Urinary bladder (tissue), 3 donors: ENCODE measurements at regions not wholly inside any gene's neighbourhood (a gene's known extent, or its start where the extent isn't known, plus 50 kb on each side); places are given as distances from the start of the nearest gene placed in this dataset.
"Not testable (repeated sequence)": the region's sequence is repeated elsewhere in the genome, so short reads cannot be mapped to it uniquely, and the experiment has no call there.

Source experiments
- DNase-seq: peaks from one replicate; pipeline ENCODE4 v3.0.0-alpha.2; 2015; ENCODE audit errors: extremely low spot score
- H3K27ac ChIP-seq: one replicate; pipeline ENCODE4 v1.5.1; 2013; ENCODE audit warnings: low read depth, mild to moderate bottlenecking, moderate library complexity
- H3K36me3 ChIP-seq: one replicate; pipeline ENCODE4 v1.6.1; 2013; ENCODE audit warnings: mild to moderate bottlenecking, moderate library complexity; ENCODE audit not compliant: insufficient read depth
- H3K4me1 ChIP-seq: one replicate; pipeline ENCODE4 v1.6.1; 2013; ENCODE audit warnings: mild to moderate bottlenecking, moderate library complexity; ENCODE audit not compliant: insufficient read depth
- H3K4me3 ChIP-seq: one replicate; pipeline ENCODE4 v1.5.1; 2013; ENCODE audit warnings: low read depth, low read length
- WGBS: extraction: QIAGEN DNeasy Blood & Tissue Kit; methylation state at CpG from one replicate; pipeline ENCODE4 v1.1.7; 2013; 5-methylcytosine and 5-hydroxymethylcytosine counted together
- donor health status: healthy with polysubstance abuse.
- donor health status: healthy.

- Histone ChIP-seq H3K36me3 (no peaks in the 10 kb centered on the region), H3K4me1 (no peaks in the 10 kb centered on the region), H3K4me3 (no peak overlapping the region), H3K27ac (no peak overlapping the region)
- 34% methylated on average over 2 of the region's 2 CpGs for whole genome bisulfite sequencing
- DNase-seq, result no peak
Measured at GRCh38 chr17:54372069-54372749, 528.4 kb upstream of the TOM1L1 start.

DNA sequence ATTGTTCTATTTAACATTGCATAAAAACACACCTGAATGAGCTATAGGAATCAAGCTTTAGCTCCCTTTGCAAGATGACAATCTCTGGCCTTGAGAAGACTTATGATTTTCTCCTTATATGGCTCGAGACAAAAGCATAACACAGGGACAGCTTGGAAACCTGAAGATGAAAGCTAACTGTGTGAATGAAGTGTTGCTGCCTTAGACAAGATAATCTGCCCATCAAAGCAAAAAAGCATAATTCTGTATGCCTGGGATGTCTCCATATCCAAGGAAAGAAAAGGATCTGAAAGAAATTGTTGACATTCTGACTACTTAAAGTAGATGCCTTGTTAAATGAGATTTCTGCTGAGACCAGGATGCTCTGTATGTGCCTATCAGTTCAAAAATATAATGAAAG, 526.7 kb upstream of the TOM1L1 start:
- H3K27ac ChIP-seq, result no peak overlapping the region
- no peaks in the 10 kb centered on the region for H3K36me3 ChIP-seq
- H3K4me1 ChIP-seq, result no peaks in the 10 kb centered on the region
- no peak for DNase-seq
- WGBS, result 16% methylated on average over 1 of the region's 1 CpG
- no peak overlapping the region for H3K4me3 ChIP-seq

DNA sequence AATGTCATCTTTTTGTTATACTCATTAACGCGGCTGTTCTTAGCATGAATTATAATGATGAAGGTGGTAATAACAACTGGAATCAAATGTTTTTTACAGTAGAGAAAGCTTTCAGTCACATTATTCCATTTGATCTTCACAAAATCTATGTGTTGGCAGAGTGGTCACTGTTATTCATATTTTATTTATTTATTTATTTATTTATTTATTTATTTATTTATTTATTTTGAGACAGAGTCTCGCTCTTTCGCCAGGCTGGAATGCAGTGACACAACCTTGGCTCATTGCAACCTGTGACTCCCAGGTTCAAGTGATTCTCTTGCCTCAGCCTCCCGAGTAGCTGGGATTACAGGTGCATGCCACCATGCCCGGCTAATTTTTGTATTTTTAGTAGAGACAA, 524.2 kb upstream of the TOM1L1 start:
- not testable (repeated sequence) for H3K36me3 ChIP-seq, H3K4me3 ChIP-seq, H3K4me1 ChIP-seq, DNase-seq, H3K27ac ChIP-seq
- 97% methylated on average over 6 of the region's 6 CpGs for WGBS

GRCh38 chr17:54381482-54381881, 519.2 kb upstream of the TOM1L1 start:
- no peak overlapping the region for H3K4me3 ChIP-seq
- H3K36me3 ChIP-seq, result no peaks in the 10 kb centered on the region
- DNase-seq, result no peak
- 98% methylated on average over 3 of the region's 3 CpGs for WGBS
- H3K4me1 ChIP-seq, result no peaks in the 10 kb centered on the region
- no peak overlapping the region for H3K27ac ChIP-seq

- H3K4me3 ChIP-seq, result no peak overlapping the region
- DNase-seq, result no peak
- peaks cover 2% of the 10 kb centered on the region for H3K4me1 ChIP-seq
- no peak overlapping the region for H3K27ac ChIP-seq
- H3K36me3 ChIP-seq, result no peaks in the 10 kb centered on the region
- WGBS, result 75% methylated on average over 1 of the region's 1 CpG
Measured at GRCh38 chr17:54404259-54404658, 496.4 kb upstream of the TOM1L1 start.

DNA sequence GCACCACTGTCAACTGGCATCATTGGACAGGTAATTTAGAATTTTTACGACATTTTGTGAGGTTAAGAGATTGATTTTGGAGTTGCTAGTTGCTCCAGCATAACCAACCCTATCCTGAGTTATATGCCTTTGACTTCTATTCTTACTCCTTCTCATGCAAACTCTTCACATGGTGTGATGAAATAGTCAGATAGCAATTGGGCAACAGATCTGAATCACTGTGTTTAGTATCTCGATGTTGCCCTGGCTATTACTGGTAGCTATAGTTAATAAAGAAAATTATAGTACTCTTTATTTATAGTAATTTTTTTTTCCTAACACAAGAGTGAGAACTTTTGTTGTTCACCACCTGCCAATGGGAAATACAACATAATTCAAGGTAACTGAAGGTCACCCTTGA, 494.8 kb upstream of the TOM1L1 start:
- WGBS, result 94% methylated on average over 2 of the region's 2 CpGs
- H3K36me3 ChIP-seq, result no peaks in the 10 kb centered on the region
- DNase-seq, result no peak
- no peak overlapping the region for H3K27ac ChIP-seq
- no peak overlapping the region for H3K4me3 ChIP-seq
- peaks cover 2% of the 10 kb centered on the region for H3K4me1 ChIP-seq

GRCh38 chr17:54408731-54409130, 491.9 kb upstream of the TOM1L1 start:
- Histone ChIP-seq H3K4me3 (no peak overlapping the region), H3K36me3 (no peaks in the 10 kb centered on the region), H3K4me1 (peaks cover 2% of the 10 kb centered on the region), H3K27ac (no peak overlapping the region)
- WGBS, result 69% methylated on average over 1 of the region's 1 CpG
- no peak for DNase-seq

DNA sequence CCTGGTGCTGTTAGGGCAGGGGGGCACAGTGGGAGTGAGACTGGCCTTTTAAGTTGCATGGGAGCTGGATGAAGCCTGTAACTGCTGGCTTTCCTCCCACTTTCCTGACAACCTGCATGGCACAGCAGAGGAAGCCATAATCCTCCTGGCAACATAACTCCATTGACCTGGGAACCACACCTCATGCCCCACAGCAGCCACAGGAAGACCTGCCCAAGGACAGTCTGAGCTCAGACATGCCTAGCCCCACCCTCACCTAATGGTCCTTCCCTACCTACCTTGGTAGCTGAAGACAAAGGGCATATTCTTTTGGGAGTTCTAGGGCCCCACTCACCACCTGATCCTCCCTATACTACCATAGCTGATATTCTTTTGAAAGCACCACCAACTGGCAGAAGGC, 482.2 kb upstream of the TOM1L1 start:
- no peak for DNase-seq

DNA sequence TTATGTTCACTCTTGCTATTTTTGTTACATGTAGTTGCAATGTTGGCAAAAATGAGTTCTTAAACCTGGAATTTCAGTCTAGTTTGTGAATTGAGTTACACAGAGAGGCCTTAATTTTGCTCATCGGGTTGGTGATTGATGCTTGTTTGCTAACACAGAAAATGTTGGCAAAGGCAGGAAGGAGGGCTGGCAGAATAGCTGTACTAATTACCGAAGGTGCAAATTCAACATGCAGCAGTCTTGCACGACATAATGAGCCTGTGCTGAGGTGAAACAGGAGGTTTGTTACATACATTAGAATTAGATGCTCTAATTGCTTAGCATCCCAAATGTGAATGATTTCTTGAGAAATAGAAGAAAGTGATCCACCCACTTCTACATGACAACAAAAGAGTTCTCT, 475.0 kb upstream of the TOM1L1 start:
- H3K27ac ChIP-seq, result no peak overlapping the region
- H3K36me3 ChIP-seq, result no peaks in the 10 kb centered on the region
- no peak for DNase-seq
- H3K4me3 ChIP-seq, result no peak overlapping the region
- WGBS, result 79% methylated on average over 3 of the region's 3 CpGs
- H3K4me1 ChIP-seq, result no peaks in the 10 kb centered on the region

More for the DNA sequence above, 482.2 kb upstream of the TOM1L1 start:
- H3K27ac ChIP-seq, result no peak overlapping the region
- H3K4me1 ChIP-seq, result no peaks in the 10 kb centered on the region
- no peaks in the 10 kb centered on the region for H3K36me3 ChIP-seq
- H3K4me3 ChIP-seq, result no peak overlapping the region

GRCh38 chr17:54426296-54426886, 474.3 kb upstream of the TOM1L1 start:
- WGBS, result 31% methylated on average over 1 of the region's 1 CpG
- no peak for DNase-seq
- no peak overlapping the region for H3K4me3 ChIP-seq

GRCh38 chr17:54435966-54436365, 464.7 kb upstream of the TOM1L1 start:
- no peaks in the 10 kb centered on the region for H3K4me1 ChIP-seq
- H3K4me3 ChIP-seq, result no peak overlapping the region
- no peaks in the 10 kb centered on the region for H3K36me3 ChIP-seq
- whole genome bisulfite sequencing, result 70% methylated on average over 10 of the region's 10 CpGs
- H3K27ac ChIP-seq, result no peak overlapping the region
- no peak for DNase-seq

More at GRCh38 chr17:54426296-54426886, 474.3 kb upstream of the TOM1L1 start:
- Histone ChIP-seq H3K36me3 (no peaks in the 10 kb centered on the region), H3K4me1 (no peaks in the 10 kb centered on the region), H3K27ac (no peak overlapping the region)

GRCh38 chr17:54439816-54440215, 460.8 kb upstream of the TOM1L1 start:
- Histone ChIP-seq H3K4me1 (no peaks in the 10 kb centered on the region), H3K27ac (no peak overlapping the region), H3K36me3 (no peaks in the 10 kb centered on the region), H3K4me3 (no peak overlapping the region)
- 58% methylated on average over 7 of the region's 7 CpGs for WGBS
- no peak for DNase-seq

- no peak overlapping the region for H3K27ac ChIP-seq
- no peak overlapping the region for H3K4me3 ChIP-seq
- H3K36me3 ChIP-seq, result no peaks in the 10 kb centered on the region
- H3K4me1 ChIP-seq, result no peaks in the 10 kb centered on the region
- DNase-seq, result no peak
- WGBS, result 23% methylated on average over 1 of the region's 1 CpG
Measured at GRCh38 chr17:54451051-54451450, 449.6 kb upstream of the TOM1L1 start.

DNA sequence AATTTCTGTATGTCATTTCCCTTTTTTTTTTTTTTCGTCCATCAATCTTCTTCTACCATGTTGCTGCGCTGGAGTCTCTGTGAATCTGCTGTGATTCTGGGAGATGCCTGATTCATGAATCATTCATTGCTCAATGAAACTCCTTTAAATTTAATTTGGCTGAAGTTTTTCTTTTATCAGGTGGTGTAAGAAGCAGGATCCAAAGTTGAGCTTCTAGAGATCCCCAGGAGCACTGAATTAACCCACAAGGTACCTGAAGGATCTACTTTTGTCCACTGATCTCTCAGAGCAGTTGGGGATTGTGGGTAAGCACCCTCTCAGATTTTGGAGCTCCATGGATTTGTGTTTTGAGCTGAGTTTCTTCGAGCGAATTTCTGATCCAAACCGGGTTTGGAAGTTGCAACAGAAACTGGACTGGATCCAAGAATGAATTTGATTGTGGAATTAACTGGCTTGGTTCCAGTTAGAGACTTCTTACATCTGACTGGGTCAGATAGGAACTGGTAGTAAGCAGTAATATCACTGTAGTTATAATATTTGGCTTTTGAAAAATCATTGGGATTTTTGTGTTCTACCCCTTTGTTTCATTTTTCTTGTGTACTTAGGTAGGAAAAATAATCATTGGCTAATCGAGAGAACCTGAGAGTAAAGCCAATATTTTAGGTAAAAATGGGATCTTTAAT, 447.8 kb upstream of the TOM1L1 start:
- WGBS, result 84% methylated on average over 6 of the region's 6 CpGs
- H3K36me3 ChIP-seq, result no peaks in the 10 kb centered on the region
- no peak overlapping the region for H3K27ac ChIP-seq
- DNase-seq, result no peak
- H3K4me1 ChIP-seq, result no peaks in the 10 kb centered on the region
- H3K4me3 ChIP-seq, result no peak overlapping the region
